DLD1 (cell line): ENCODE measurements at regions not wholly inside any gene's neighbourhood (a gene's known extent, or its start where the extent isn't known, plus 50 kb on each side); places are given as distances from the start of the nearest gene placed in this dataset.

Experiments
- in situ Hi-C: cut with HindIII; loops from 2 replicates; pipeline ENCODE4 v1.10.0; 2017; ENCODE audit warnings: low sequenced_read_pairs

GRCh38 chr15:100781061-100781960 lies 98.3 kb upstream of the ALDH1A3 start:
- in situ Hi-C loops, result no loop called here

GRCh38 chr15:100781961-100782530 lies 97.6 kb upstream of the ALDH1A3 start:
- in situ Hi-C loops, result no loop called here

DNA sequence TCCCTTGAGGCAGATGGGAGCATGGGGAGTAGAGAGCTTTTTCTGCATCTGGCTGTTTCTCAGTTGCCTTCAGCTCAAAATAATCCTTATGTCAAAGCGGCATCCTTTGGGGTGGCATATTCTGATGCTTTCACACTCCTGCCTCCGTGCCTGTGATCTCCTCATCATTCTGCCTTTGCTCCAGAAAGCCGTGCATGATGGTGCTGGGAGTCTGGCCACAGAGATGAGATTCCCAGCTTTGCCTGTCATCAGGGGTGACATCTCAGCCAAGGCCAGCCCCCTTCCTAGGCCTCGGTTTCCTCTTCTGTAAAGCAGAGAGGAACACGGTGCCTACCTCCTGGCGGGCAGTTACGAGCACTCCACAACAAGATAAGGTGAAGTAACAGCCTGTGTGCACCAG lies 96.3 kb upstream of the ALDH1A3 start:
- in situ Hi-C loops, result no loop called here

- in situ Hi-C loops, result no loop called here
Measured at GRCh38 chr15:100783760-100784492, 95.7 kb upstream of the ALDH1A3 start.

- in situ Hi-C loops, result no loop called here
Measured at GRCh38 chr15:100784493-100785180, 95.0 kb upstream of the ALDH1A3 start.

GRCh38 chr15:100785181-100786138 lies 94.2 kb upstream of the ALDH1A3 start:
- in situ Hi-C loops, result no loop called here

DNA sequence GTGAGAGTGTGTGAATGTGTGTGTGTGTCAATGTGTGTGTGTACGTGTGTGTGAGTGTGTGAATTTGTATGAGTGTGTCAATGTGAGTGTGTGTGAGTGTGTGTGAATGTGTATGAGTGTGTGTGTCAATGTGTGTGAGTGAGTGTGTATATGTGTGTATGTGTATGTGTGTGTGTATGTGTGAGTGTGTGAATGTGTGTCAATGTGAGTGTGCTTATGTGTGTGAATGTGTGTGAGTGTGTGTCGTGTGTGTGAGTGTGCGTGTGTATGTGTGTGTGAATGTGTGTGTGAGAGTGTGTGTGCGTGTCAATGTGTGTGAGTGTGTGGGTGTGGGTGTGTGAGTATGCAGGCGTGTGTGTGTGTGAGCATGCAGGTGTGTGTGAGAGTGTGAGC lies 93.5 kb upstream of the ALDH1A3 start:
- in situ Hi-C loops, result no loop called here

GRCh38 chr15:100786901-100787566 lies 92.6 kb upstream of the ALDH1A3 start:
- in situ Hi-C loops, result no loop called here

DNA sequence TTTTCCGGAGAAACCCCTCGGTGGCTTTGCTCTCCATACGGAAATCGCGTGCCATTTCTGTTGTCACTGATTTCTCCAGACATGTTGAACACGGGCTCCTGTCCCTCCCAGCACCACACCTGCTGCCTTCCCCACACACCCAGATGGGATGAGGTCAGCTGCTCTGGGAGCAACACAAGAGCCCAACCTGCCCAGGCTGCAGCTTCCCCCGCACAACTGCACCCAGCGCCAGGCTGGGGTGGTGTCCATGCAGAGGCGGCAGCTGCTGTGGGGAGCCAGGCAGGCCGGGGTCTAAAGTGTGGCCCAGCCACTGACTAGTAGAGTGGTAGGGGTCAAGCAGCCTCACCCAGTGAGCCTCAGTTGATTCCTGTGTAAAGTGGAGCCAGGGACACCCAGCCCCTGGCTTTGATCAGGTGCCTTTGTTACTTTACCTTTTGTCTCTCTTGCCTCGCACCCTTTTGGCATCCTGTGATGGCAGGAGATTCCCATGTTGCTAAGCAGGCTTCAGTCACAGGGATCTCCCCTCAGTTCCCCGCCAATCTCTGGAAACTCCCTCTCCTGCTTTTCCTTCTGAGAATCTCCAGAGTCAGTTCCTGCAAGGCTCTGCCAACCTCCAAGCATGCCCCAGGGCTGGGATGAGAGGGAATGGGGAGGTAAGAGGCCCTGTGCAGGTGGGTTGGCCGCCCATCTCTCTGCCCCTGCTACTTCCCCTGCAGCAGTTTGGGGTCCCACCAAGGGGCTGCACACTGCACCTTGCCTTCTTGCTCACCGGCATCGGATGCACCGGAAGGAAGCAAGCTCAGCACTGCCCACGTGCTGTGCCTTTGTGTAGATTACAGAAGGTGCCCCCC lies 91.8 kb upstream of the ALDH1A3 start:
- in situ Hi-C loops, result no loop called here

DNA sequence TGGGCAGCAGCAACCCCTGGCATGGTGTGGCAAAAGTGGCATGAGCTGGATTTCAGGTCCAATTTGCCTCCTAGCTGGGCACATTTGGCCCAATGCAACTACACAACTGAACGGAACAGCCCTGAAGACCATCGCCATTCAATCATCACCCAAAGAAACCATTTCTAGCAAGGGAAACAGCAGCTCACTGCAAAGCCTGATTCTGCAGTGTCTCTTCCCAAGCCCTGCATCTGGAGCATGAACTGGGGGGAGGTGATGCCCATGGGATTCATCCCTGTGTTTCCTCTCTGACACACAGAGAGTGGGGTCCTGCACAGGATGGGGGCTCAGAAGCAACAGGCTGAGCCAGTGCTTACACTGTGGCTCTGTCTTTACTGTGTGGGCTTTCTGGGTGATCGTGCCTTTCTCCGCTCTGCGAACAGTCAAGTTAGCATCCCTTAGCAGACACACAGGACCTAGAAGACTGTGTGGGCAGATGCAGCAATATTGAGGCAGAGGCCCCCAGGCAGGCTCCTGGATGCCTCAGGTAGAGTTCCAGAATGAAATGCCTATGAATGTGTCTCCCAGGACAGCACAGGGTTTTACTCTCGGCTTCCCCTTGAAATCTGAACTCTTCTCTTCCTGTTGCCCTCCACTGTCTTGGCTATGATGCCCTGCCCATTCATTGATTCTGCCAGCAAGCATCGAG lies 91.1 kb upstream of the ALDH1A3 start:
- in situ Hi-C loops, result no loop called here

GRCh38 chr15:100790786-100791265 lies 88.8 kb upstream of the ALDH1A3 start:
- in situ Hi-C loops, result no loop called here

- in situ Hi-C loops, result no loop called here
Measured at GRCh38 chr15:100794008-100794407, 85.6 kb upstream of the ALDH1A3 start.

GRCh38 chr15:100801256-100801900 lies 78.3 kb upstream of the ALDH1A3 start:
- in situ Hi-C loops, result no loop called here

GRCh38 chr15:100802421-100803170 lies 77.0 kb upstream of the ALDH1A3 start:
- in situ Hi-C loops, result no loop called here

DNA sequence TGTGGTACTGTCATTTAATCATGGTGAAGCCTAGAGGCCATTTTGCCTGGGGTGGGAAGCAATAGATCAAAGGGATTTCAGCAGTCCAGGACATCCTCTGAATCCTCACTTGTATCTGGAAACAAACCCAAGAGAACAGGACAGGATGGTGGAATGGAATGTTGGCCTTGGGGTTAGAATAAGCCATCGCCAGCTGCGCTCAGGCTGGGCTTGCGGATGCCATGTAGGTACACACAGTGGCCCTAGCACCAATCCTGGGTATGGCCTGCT lies 76.5 kb upstream of the ALDH1A3 start:
- in situ Hi-C loops, result no loop called here

DNA sequence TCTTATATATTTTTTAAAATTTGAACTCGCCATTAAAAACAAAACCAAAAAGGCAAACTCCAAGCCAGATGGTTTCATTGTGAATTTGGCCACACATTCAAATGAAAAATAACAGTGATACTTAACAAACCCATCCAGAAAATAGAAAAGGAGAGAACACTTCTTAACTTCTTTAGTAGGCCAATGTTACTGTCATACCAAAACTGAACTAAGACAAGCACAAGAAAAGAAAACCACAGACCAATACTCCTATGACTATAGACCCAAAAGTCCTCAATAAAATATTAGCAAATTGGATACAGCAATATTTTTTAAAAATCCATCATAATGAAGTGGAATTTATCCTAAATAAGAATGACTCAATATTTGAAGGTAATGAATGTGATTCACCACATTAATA lies 73.5 kb upstream of the ALDH1A3 start:
- in situ Hi-C loops, result no loop called here

- in situ Hi-C loops, result no loop called here
Measured at GRCh38 chr15:100807028-100807427, 72.6 kb upstream of the ALDH1A3 start.
